ENCODE measurements at regions not wholly inside any gene's neighbourhood (a gene's known extent, or its start where the extent isn't known, plus 50 kb on each side); places are given as distances from the start of the nearest gene placed in this dataset.
"Not testable (repeated sequence)": the region's sequence is repeated elsewhere in the genome, so short reads cannot be mapped to it uniquely, and the experiment has no call there.

DNA sequence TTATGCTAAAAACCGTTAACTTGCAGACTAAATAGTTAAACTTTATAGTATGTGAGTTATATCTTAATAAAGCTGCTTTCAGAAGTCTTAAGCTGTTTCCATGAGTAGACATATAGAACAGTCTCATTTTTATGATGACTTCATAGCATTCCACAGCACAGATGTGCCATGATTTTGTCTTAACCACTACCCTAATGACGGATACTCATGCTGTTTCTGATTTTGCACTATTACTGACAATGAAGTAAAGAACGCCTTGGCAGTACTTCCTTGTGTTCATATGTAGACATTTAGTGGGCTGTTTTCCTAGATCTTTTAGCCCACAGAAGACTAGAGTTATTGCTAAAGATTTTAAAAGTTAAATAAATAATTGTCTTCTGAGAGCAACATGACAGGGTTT, 175.6 kb upstream of the RAB6C start:
- H3K36me3 ChIP-seq (ENCODE audit: control insufficient read depth, insufficient read depth, low read length), result no peaks in the 10 kb centered on the region
- H3K27ac ChIP-seq (ENCODE audit: insufficient read depth, low read length, poor library complexity, severe bottlenecking), result no peak overlapping the region
- DNase-seq, result no peak
- H3K9me3 ChIP-seq (ENCODE audit: control insufficient read depth, low read length), result no peaks in the 10 kb centered on the region
- no peaks in the 10 kb centered on the region for H3K27me3 ChIP-seq (replicated peaks; ENCODE audit: control insufficient read depth, insufficient read depth, low read length, poor library complexity, severe bottlenecking)
- H3K4me1 ChIP-seq (ENCODE audit: control insufficient read depth, insufficient read depth, low read length, poor library complexity, severe bottlenecking), result no peaks in the 10 kb centered on the region
- no peak overlapping the region for H3K4me3 ChIP-seq (ENCODE audit: insufficient read depth, low read depth, low read length, poor library complexity, severe bottlenecking)

DNA sequence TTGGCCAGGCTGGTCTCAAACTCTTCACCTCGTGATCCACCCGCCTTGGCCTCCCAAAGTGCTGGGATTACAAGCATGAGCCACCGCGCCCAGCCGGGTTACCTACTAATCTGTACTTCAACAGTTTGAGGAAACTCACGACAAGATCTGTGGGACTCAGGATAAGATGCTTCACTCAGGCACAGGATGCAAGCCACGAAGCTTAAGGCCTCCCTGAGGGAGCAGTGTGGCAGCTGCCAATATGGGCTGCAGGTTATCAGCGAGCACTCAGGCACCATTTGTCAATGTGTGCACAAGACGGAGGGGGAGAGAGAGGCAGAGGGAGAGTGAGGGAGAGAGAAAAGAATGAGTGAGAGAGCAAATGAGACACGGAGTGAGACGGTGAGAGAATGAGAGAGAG, 173.6 kb upstream of the RAB6C start:
- no peaks in the 10 kb centered on the region for H3K36me3 ChIP-seq (ENCODE audit: control insufficient read depth, insufficient read depth, low read length)

DNA sequence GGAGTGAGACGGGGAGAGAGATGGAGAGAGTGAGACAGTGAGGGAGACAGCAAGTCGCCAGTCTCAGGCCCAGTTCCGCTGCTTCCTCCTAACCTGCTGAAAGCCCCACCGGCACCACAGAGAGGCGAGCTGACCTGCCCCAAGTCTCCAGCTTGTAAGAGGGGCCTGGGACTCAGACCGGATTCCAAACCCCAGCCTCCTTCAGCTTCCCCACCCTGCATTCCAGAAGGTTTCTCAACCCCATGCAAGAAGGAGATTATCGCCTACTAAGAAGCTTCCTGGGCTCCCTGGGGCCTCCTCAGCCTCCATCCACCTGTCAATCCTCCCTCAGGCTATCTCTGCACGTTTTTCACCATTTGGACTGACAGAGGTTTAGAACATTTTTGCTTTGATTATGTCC, 173.1 kb upstream of the RAB6C start:
- H3K9me3 ChIP-seq (ENCODE audit: control insufficient read depth, low read length), result no peaks in the 10 kb centered on the region
- H3K27me3 ChIP-seq (replicated peaks; ENCODE audit: control insufficient read depth, insufficient read depth, low read length, poor library complexity, severe bottlenecking), result no peaks in the 10 kb centered on the region

More for the DNA sequence above, 173.6 kb upstream of the RAB6C start:
- Histone ChIP-seq H3K4me3 (ENCODE audit: insufficient read depth, low read depth, low read length, poor library complexity, severe bottlenecking) (no peak overlapping the region), H3K9me3 (ENCODE audit: control insufficient read depth, low read length) (no peaks in the 10 kb centered on the region), H3K27ac (ENCODE audit: insufficient read depth, low read length, poor library complexity, severe bottlenecking) (no peak overlapping the region), H3K4me1 (ENCODE audit: control insufficient read depth, insufficient read depth, low read length, poor library complexity, severe bottlenecking) (no peaks in the 10 kb centered on the region), H3K27me3 (replicated peaks; ENCODE audit: control insufficient read depth, insufficient read depth, low read length, poor library complexity, severe bottlenecking) (no peaks in the 10 kb centered on the region)
- no peak for DNase-seq

DNA sequence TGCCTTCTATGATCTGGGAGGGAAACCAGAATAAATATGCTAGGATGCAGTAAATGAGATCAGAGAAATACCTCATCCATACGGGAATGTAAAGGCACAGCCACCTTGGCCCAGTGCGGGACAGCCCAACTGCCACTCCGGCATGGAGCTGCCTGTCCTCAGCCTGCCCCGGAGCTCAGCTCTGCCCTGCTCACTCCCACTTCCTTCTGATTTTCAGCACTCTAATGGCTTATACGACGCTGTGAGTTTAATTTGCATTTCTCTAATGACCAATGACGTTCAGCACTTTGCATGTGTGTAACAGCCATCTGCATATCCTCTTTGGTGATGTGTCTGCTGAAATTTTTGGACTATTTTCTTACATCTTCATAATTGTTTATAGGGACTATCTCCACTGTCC, 172.5 kb upstream of the RAB6C start:
- no peaks in the 10 kb centered on the region for H3K4me1 ChIP-seq (ENCODE audit: control insufficient read depth, insufficient read depth, low read length, poor library complexity, severe bottlenecking)
- H3K27me3 ChIP-seq (replicated peaks; ENCODE audit: control insufficient read depth, insufficient read depth, low read length, poor library complexity, severe bottlenecking), result no peaks in the 10 kb centered on the region
- no peaks in the 10 kb centered on the region for H3K9me3 ChIP-seq (ENCODE audit: control insufficient read depth, low read length)
- no peaks in the 10 kb centered on the region for H3K36me3 ChIP-seq (ENCODE audit: control insufficient read depth, insufficient read depth, low read length)
- no peak for DNase-seq
- no peak overlapping the region for H3K27ac ChIP-seq (ENCODE audit: insufficient read depth, low read length, poor library complexity, severe bottlenecking)
- H3K4me3 ChIP-seq (ENCODE audit: insufficient read depth, low read depth, low read length, poor library complexity, severe bottlenecking), result no peak overlapping the region

More for the DNA sequence above, 173.1 kb upstream of the RAB6C start:
- Histone ChIP-seq H3K4me3 (ENCODE audit: insufficient read depth, low read depth, low read length, poor library complexity, severe bottlenecking) (no peak overlapping the region), H3K4me1 (ENCODE audit: control insufficient read depth, insufficient read depth, low read length, poor library complexity, severe bottlenecking) (no peaks in the 10 kb centered on the region), H3K27ac (ENCODE audit: insufficient read depth, low read length, poor library complexity, severe bottlenecking) (no peak overlapping the region), H3K36me3 (ENCODE audit: control insufficient read depth, insufficient read depth, low read length) (no peaks in the 10 kb centered on the region)
- no peak for DNase-seq

DNA sequence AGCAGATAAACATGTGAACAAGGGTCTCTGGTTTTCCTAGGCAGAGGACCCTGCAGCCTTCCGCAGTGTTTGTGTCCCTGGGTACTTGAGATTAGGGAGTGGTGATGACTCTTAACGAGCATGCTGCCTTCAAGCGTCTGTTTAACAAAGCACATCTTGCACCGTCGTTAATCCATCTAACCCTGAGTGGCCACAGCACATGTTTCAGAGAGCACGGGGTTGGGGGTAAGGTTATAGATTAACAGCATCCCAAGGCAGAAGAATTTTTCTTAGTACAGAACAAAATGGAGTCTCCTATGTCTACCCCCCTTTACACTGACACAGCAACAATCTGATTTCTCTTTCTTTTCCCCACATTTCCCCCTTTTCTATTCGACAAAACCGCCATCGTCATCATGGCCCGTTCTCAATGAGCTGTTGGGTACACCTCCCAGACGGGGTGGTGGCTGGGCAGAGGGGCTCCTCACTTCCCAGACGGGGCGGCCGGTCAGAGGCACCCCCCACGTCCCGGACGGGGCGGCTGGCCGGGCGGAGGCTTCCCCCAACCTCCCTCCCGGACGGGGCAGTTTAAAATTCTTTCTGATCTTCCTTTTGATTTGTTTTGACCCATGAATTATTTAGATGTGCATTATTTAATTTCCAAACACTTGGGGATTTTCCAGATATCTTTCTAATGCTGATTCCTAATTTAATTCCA, 171.7 kb upstream of the RAB6C start:
- DNase-seq; H3K4me3 ChIP-seq (ENCODE audit: insufficient read depth, low read depth, low read length, poor library complexity, severe bottlenecking); H3K36me3 ChIP-seq (ENCODE audit: control insufficient read depth, insufficient read depth, low read length); H3K27me3 ChIP-seq (replicated peaks; ENCODE audit: control insufficient read depth, insufficient read depth, low read length, poor library complexity, severe bottlenecking); H3K27ac ChIP-seq (ENCODE audit: insufficient read depth, low read length, poor library complexity, severe bottlenecking); H3K4me1 ChIP-seq (ENCODE audit: control insufficient read depth, insufficient read depth, low read length, poor library complexity, severe bottlenecking); H3K9me3 ChIP-seq (ENCODE audit: control insufficient read depth, low read length): not testable (repeated sequence)

DNA sequence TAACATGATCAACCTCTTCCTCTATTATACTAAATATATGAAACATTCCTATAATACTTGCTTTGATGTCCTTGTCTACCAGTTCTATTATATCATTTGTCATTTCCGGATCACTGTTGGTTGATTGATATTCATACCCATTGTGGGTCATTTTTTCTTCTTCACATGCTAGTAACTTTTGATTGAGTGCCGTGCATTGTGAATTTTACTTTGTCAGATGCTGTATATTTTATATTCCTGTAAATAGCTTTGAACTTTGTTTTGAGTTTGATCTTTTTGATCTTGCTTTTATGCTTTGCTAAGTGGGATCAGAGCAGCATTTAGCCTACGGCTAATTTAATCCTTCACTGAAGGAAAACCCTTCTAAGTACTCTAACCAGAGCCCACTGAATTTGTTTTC, 168.9 kb upstream of the RAB6C start:
- DNase-seq, result no peak
- Histone ChIP-seq H3K36me3 (ENCODE audit: control insufficient read depth, insufficient read depth, low read length) (no peaks in the 10 kb centered on the region), H3K4me3 (ENCODE audit: insufficient read depth, low read depth, low read length, poor library complexity, severe bottlenecking) (no peak overlapping the region), H3K9me3 (ENCODE audit: control insufficient read depth, low read length) (peaks cover 3% of the 10 kb centered on the region), H3K27ac (ENCODE audit: insufficient read depth, low read length, poor library complexity, severe bottlenecking) (no peak overlapping the region), H3K27me3 (replicated peaks; ENCODE audit: control insufficient read depth, insufficient read depth, low read length, poor library complexity, severe bottlenecking) (no peaks in the 10 kb centered on the region), H3K4me1 (ENCODE audit: control insufficient read depth, insufficient read depth, low read length, poor library complexity, severe bottlenecking) (no peaks in the 10 kb centered on the region)

DNA sequence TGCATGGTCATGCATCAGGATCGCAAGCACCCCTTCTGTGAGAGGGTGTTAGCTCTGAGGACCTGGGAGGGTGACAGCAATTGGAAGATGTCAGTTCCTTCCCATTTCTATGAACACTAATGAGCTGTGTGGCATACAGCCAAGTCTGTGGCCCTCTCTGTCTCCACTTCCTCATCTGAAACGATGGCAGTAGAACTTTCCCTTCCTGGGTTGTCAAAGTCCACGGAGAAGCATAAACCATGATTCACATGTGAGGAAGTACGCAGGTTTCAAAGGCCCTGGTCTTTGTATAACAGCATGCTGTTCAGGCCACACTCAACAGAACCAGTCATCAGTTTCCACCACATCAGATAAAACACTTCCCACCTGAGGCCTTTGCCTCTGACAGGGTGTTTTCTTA, 167.4 kb upstream of the RAB6C start:
- Histone ChIP-seq H3K27me3 (replicated peaks; ENCODE audit: control insufficient read depth, insufficient read depth, low read length, poor library complexity, severe bottlenecking) (no peaks in the 10 kb centered on the region), H3K9me3 (ENCODE audit: control insufficient read depth, low read length) (peaks cover 6% of the 10 kb centered on the region), H3K36me3 (ENCODE audit: control insufficient read depth, insufficient read depth, low read length) (no peaks in the 10 kb centered on the region), H3K27ac (ENCODE audit: insufficient read depth, low read length, poor library complexity, severe bottlenecking) (no peak overlapping the region), H3K4me1 (ENCODE audit: control insufficient read depth, insufficient read depth, low read length, poor library complexity, severe bottlenecking) (no peaks in the 10 kb centered on the region), H3K4me3 (ENCODE audit: insufficient read depth, low read depth, low read length, poor library complexity, severe bottlenecking) (no peak overlapping the region)
- no peak for DNase-seq

DNA sequence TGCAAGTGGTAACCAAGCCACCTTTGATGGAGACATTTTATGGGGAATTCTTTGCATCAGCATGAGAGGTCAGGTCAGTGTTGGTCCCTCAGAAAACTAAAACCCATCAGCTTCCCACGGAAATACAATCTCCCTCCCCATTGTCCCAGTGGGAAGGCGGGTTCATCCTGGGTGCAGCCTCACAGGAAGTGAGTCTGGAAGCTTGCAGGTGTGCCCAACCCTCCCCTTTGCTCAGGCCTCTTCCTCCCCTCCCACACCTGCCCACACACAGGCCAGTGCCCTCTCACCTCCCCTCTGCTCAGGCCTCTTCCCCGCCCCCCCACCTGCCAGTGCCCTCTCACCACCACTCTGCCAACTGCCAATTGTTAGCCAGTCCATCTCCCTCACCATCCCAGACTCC, 166.8 kb upstream of the RAB6C start:
- no peak overlapping the region for H3K4me3 ChIP-seq (ENCODE audit: insufficient read depth, low read depth, low read length, poor library complexity, severe bottlenecking)
- H3K36me3 ChIP-seq (ENCODE audit: control insufficient read depth, insufficient read depth, low read length), result no peaks in the 10 kb centered on the region
- H3K27me3 ChIP-seq (replicated peaks; ENCODE audit: control insufficient read depth, insufficient read depth, low read length, poor library complexity, severe bottlenecking), result no peaks in the 10 kb centered on the region
- no peaks in the 10 kb centered on the region for H3K4me1 ChIP-seq (ENCODE audit: control insufficient read depth, insufficient read depth, low read length, poor library complexity, severe bottlenecking)
- DNase-seq, result no peak
- H3K27ac ChIP-seq (ENCODE audit: insufficient read depth, low read length, poor library complexity, severe bottlenecking), result no peak overlapping the region
- peaks cover 6% of the 10 kb centered on the region for H3K9me3 ChIP-seq (ENCODE audit: control insufficient read depth, low read length)

DNA sequence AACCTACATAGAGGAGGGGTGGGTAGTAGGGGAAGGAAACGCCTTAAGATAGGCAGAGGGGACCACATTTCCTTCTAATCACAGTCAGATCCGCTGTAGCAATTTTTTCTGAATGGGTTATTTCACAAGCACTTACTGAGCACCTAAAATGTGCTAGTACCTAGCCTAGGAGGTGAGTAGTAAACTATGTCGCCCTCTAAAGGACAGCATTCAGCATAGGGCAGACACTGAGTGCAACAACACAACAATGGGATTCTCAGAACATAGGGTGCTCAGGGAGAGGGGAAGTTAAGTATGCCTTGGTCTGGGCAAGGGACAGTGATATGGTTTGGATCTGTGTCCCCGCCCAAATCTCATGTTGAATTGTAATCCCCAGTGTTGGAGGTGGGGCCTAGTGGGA, 166.1 kb upstream of the RAB6C start:
- Histone ChIP-seq H3K4me3 (ENCODE audit: insufficient read depth, low read depth, low read length, poor library complexity, severe bottlenecking) (no peak overlapping the region), H3K36me3 (ENCODE audit: control insufficient read depth, insufficient read depth, low read length) (no peaks in the 10 kb centered on the region), H3K9me3 (ENCODE audit: control insufficient read depth, low read length) (peaks cover 6% of the 10 kb centered on the region), H3K4me1 (ENCODE audit: control insufficient read depth, insufficient read depth, low read length, poor library complexity, severe bottlenecking) (no peaks in the 10 kb centered on the region), H3K27me3 (replicated peaks; ENCODE audit: control insufficient read depth, insufficient read depth, low read length, poor library complexity, severe bottlenecking) (no peaks in the 10 kb centered on the region), H3K27ac (ENCODE audit: insufficient read depth, low read length, poor library complexity, severe bottlenecking) (no peak overlapping the region)
- no peak for DNase-seq

DNA sequence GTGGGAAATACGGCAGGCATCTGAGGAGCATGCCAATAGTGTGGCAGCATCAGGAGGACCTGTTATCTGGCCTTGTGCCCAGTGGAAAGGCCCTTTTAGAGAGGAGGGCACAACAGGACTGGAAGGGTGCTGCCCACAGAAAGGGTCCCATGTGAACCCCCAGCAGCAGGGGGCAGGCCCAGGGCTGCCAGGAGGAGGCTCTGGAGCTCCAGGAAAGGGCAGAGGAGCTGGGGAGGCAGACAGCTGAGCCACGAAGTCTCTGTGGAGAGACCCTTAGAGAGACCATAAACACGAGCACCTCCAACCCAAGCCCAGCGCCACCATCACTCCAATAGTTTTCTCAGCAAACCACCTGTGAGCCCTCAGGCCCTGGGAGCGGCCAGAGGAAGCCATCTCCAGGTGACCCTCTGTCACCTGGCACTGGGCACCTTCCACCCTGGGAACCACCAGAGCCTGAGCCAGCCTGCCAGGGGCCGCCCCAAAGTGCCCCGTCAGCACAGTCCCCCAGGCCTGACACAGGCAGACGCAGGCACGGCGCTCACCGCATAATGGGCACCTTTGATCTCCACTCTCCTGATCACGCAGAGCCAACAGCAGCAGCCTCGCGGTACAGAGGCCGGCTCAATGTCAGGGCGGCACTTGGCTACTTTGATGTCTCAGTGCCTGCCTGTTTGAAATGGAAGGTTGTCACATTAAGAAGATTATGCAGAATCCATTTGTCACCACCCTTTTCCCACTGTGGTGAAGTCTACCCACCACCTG, 162.5 kb upstream of the RAB6C start:
- peaks cover 6% of the 10 kb centered on the region for H3K9me3 ChIP-seq (ENCODE audit: control insufficient read depth, low read length)
- no peaks in the 10 kb centered on the region for H3K27me3 ChIP-seq (replicated peaks; ENCODE audit: control insufficient read depth, insufficient read depth, low read length, poor library complexity, severe bottlenecking)
- no peak overlapping the region for H3K4me3 ChIP-seq (ENCODE audit: insufficient read depth, low read depth, low read length, poor library complexity, severe bottlenecking)
- H3K27ac ChIP-seq (ENCODE audit: insufficient read depth, low read length, poor library complexity, severe bottlenecking), result no peak overlapping the region
- H3K4me1 ChIP-seq (ENCODE audit: control insufficient read depth, insufficient read depth, low read length, poor library complexity, severe bottlenecking), result no peaks in the 10 kb centered on the region
- H3K36me3 ChIP-seq (ENCODE audit: control insufficient read depth, insufficient read depth, low read length), result no peaks in the 10 kb centered on the region
- no peak for DNase-seq
